ENCODE measurements at regions not wholly inside any gene's neighbourhood (a gene's known extent, or its start where the extent isn't known, plus 50 kb on each side); places are given as distances from the start of the nearest gene placed in this dataset.

DNA sequence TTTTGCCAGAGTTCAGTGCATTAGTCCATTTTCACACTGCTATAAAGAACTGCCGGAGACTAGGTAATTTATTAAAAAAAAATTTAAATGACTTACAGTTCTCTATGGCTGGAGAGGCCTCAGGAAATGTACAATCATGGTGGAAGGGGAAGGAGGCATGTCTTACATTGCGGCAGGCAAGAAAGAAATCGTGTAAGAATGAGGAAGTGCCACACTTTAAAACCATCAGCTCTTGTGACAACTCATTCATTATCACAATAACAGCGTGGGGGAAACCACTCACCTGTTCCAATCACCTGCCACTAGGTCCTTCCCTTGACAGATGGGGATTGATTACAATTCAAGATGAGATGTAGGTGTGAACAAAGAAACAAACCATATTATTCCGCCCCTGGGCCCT, 1361.4 kb downstream of the NSUN3 start:
- TF ChIP-seq GATA2 (IDR thresholded peaks at IDR 0.05; ENCODE audit: low read depth, low read length) (no peak), GATA3 (IDR thresholded peaks at IDR 0.05; ENCODE audit: low read depth, low read length) (no peak)
